Testis (tissue), 2 donors: ENCODE measurements at regions not wholly inside any gene's neighbourhood (a gene's known extent, or its start where the extent isn't known, plus 50 kb on each side); places are given as distances from the start of the nearest gene placed in this dataset.

ENCODE experiments used
- DNase-seq: peaks from one replicate; pipeline ENCODE4 v3.0.0-alpha.2; 2019
- H3K27ac ChIP-seq, 2 donors: fragments of 200-600 bp; sonication (generic); one replicate each; pipeline ENCODE4 v1.5.1; 2019
- H3K27me3 ChIP-seq: fragments of 200-600 bp; sonication (generic); one replicate; pipeline ENCODE4 v1.5.1; 2019
- H3K36me3 ChIP-seq: fragments of 200-600 bp; sonication (generic); one replicate; pipeline ENCODE4 v1.5.1; 2017; ENCODE audit warnings: low read depth; ENCODE audit errors: missing control alignments
- H3K4me1 ChIP-seq: fragments of 200-600 bp; sonication (generic); one replicate; pipeline ENCODE4 v1.5.1; 2019
- H3K4me3 ChIP-seq, 2 donors: fragments of 200-600 bp; sonication (generic); one replicate each; pipeline ENCODE4 v1.5.1; 2017 to 2019
- H3K9me3 ChIP-seq: fragments of 200-600 bp; sonication (generic); one replicate; pipeline ENCODE4 v1.5.1; 2017
- POLR2A ChIP-seq: fragments of 450-650 bp; IDR thresholded peaks from one replicate; pipeline ENCODE4 v1.6.1; 2017; ENCODE audit warnings: antibody characterized with exemption, mild to moderate bottlenecking, moderate library complexity
- WGBS, 2 donors: methylation state at CpG; one replicate each; pipeline ENCODE4 v1.1.5; 2018; 5-methylcytosine and 5-hydroxymethylcytosine counted together
- intact Hi-C: fragments of 100-400 bp; cut with DNase I; formaldehyde crosslinking; loops from one replicate; pipeline ENCODE4 v1.15.1; 2023; ENCODE audit warnings: low total_unique reads
- TF ChIP-seq, protein P1 (sequence below), 3 experiments: fragments of 450-650 bp in 2 of 3; fragments of 200-600 bp in 1 of 3; sonication (generic) in 1 of 3; IDR thresholded peaks; one replicate each; pipeline ENCODE4 v1.5.1; 2016 to 2019; ENCODE audit warnings: antibody characterized with exemption in 3 of 3, mild to moderate bottlenecking in 2 of 3, moderate library complexity in 1 of 3

DNA sequence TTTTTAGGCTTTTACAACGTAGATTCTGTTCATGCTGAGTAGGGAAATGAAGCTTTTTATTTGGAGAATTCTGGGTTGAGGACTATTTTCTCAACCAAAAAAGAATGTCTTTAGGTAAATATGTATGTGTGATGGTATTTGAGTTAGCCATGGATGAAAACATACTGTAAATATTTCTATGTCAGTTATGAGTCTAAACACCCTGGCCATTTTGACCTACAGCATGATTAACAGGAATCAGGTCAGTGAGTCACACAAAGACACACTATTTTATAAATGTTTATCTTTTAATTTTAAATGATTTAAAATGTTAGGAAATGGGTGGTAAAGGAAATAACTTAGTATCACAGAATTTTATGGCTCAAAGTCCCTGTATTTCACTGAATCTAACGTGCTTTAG, 851.7 kb upstream of the MAP3K7 start:
- no peak for DNase-seq
- no peaks in the 10 kb centered on the region for H3K9me3 ChIP-seq
- intact Hi-C loops: no loop called here
- H3K36me3 ChIP-seq: no peaks in the 10 kb centered on the region
- whole genome bisulfite sequencing, 2 donors: 92 to 95% methylated on average over 2 of the region's 2 CpGs
- no peak overlapping the region for H3K4me3 ChIP-seq
- no peaks in the 10 kb centered on the region for H3K27me3 ChIP-seq
- no peaks in the 10 kb centered on the region for H3K4me1 ChIP-seq
- H3K27ac ChIP-seq: no peak overlapping the region
- TF ChIP-seq, protein P1, sequence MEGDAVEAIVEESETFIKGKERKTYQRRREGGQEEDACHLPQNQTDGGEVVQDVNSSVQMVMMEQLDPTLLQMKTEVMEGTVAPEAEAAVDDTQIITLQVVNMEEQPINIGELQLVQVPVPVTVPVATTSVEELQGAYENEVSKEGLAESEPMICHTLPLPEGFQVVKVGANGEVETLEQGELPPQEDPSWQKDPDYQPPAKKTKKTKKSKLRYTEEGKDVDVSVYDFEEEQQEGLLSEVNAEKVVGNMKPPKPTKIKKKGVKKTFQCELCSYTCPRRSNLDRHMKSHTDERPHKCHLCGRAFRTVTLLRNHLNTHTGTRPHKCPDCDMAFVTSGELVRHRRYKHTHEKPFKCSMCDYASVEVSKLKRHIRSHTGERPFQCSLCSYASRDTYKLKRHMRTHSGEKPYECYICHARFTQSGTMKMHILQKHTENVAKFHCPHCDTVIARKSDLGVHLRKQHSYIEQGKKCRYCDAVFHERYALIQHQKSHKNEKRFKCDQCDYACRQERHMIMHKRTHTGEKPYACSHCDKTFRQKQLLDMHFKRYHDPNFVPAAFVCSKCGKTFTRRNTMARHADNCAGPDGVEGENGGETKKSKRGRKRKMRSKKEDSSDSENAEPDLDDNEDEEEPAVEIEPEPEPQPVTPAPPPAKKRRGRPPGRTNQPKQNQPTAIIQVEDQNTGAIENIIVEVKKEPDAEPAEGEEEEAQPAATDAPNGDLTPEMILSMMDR (IDR thresholded peaks at IDR 0.05): no peak
- no peak for TF ChIP-seq POLR2A

DNA sequence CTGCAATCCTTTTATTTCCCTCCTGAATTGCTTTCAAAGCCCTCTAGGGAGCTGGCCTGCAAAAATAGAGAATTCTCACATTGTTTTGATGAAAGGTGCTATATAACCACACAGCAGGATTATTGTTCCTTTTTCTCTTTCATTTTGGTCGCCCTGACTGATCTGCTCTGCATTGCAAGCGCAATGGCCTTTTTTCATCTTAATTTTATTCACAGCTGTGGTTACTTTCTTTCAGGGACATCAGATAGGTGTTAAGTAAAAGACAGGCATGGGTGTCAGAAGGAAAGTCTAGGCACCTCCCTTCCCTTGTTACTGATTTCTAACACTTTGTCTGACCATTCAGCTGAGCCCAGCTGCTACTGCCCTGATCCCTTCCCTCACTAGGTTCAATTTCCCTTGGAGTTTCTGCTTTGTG, 850.5 kb upstream of the MAP3K7 start:
- TF ChIP-seq POLR2A: no peak
- TF ChIP-seq, protein P1 (IDR thresholded peaks at IDR 0.05): no peak
- no peaks in the 10 kb centered on the region for H3K4me1 ChIP-seq
- no peak for DNase-seq

DNA sequence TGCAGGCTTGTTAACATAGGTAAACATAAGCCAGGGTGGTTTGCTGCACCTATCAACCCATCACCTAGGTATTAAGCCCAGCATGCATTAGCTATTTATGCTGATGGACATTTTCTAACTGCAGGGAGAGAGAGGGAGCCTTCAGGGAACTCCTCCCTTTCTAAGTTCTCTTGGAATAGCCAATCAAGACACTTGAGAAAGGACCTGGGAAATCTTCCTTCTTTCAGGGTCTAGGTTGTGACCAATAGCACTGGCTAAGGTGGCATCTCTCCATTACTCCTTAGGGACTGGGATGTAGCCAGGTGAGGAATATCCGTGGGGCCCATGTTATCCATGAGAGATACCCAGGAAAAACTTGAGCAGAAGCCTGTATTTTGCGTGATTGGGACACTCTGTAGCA, 849.6 kb upstream of the MAP3K7 start:
- Histone ChIP-seq H3K4me1 (no peaks in the 10 kb centered on the region), H3K4me3 (no peak overlapping the region), H3K36me3 (no peaks in the 10 kb centered on the region), H3K27ac (no peak overlapping the region), H3K9me3 (no peaks in the 10 kb centered on the region), H3K27me3 (no peaks in the 10 kb centered on the region)
- intact Hi-C loops: no loop called here
- 83 to 85% methylated on average over 2 of the region's 2 CpGs for WGBS, 2 donors
- TF ChIP-seq POLR2A: no peak
- TF ChIP-seq, protein P1 (IDR thresholded peaks at IDR 0.05): no peak
- no peak for DNase-seq

More for the DNA sequence above, 850.5 kb upstream of the MAP3K7 start:
- Histone ChIP-seq H3K4me3 (no peak overlapping the region), H3K27ac (no peak overlapping the region), H3K27me3 (no peaks in the 10 kb centered on the region), H3K36me3 (no peaks in the 10 kb centered on the region), H3K9me3 (no peaks in the 10 kb centered on the region)
- WGBS, 2 donors: 68 to 77% methylated on average over 2 of the region's 2 CpGs
- intact Hi-C loops: no loop called here

DNA sequence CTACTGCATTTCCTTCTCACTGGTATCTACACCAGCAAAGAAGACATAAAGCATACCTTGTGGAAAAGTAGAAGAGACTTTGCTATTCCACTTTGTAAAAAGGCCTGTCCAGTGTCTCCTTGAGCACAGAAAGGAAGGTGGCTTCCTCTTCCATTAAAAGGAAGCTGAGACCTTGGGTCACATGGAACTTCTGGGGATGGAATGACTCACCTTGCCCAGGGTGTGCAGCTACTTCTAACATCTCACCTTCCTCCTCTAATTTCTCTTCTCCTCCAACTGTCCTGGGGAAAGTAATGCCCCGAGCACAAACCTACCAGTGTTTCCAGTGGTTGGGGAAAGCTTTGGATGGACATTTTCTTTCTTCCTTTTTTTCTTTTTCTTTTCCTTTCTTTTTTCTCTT, 848.8 kb upstream of the MAP3K7 start:
- Histone ChIP-seq H3K4me1 (no peaks in the 10 kb centered on the region), H3K9me3 (no peaks in the 10 kb centered on the region), H3K27ac (no peak overlapping the region), H3K27me3 (no peaks in the 10 kb centered on the region), H3K36me3 (no peaks in the 10 kb centered on the region), H3K4me3 (no peak overlapping the region)
- WGBS, 2 donors: 90 to 96% methylated on average over 1 of the region's 1 CpG
- intact Hi-C loops: no loop called here
- no peak for DNase-seq
- TF ChIP-seq, protein P1 (IDR thresholded peaks at IDR 0.05): no peak
- TF ChIP-seq POLR2A: no peak

DNA sequence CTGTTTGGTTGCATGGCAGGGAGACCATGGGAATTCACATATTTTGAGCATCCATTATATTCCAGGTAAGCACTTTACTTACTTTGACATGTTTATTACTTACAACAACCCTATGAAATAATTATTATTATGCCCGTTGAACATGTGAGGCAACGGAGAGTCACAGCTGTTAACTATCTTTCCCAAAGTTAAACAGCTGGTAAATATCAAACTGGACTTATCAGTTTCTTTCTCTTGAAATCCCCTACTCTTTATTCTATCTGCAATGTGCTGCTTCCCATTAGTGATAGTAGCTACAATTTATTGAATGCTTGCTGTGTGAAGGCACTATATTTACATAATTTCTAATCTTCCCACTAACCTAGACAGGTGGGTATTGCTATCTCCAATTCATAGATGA, 847.7 kb upstream of the MAP3K7 start:
- H3K27ac ChIP-seq: no peak overlapping the region
- no peaks in the 10 kb centered on the region for H3K27me3 ChIP-seq
- WGBS, 2 donors: 59 to 62% methylated on average over 2 of the region's 2 CpGs
- intact Hi-C loops: no loop called here
- no peak for TF ChIP-seq POLR2A
- TF ChIP-seq, protein P1 (IDR thresholded peaks at IDR 0.05): no peak
- H3K4me3 ChIP-seq: no peak overlapping the region
- H3K4me1 ChIP-seq: no peaks in the 10 kb centered on the region
- no peak for DNase-seq
- no peaks in the 10 kb centered on the region for H3K36me3 ChIP-seq
- H3K9me3 ChIP-seq: no peaks in the 10 kb centered on the region
